Astrocyte (in vitro differentiated cells and primary cell): ENCODE measurements at regions not wholly inside any gene's neighbourhood (a gene's known extent, or its start where the extent isn't known, plus 50 kb on each side); places are given as distances from the start of the nearest gene placed in this dataset.

Experiments used
- EZH2 ChIP-seq: IDR thresholded peaks from 2 replicates; pipeline ENCODE4 v1.6.1; 2012; ENCODE audit warnings: mild to moderate bottlenecking, low read length, inconsistent platforms; ENCODE audit not compliant: insufficient read depth
- TF ChIP-seq, protein P1 (sequence below): IDR thresholded peaks from 2 replicates; pipeline ENCODE4 v1.5.1; 2011; ENCODE audit warnings: low read depth, mild to moderate bottlenecking, inconsistent platforms, low read length, moderate library complexity; ENCODE audit not compliant: insufficient read depth

DNA sequence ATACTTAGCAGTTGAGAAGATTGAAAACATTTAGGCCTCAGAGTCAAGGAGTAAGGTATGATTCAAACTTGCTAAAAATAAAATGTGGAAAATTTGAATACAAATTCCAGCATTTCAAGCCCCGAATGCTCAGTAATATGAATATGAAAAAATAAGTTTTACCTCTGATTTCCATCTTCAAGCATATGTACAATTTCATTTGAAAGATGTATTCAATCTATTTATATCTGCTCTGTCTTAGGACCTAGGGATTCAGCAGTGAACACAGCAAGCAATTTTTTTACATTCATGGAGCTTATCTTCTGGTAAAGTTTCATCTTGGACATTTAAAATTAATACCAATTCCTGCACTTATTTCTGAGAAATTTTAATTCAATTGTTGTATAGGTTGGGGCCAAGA lies 262.7 kb upstream of the FOXQ1 start:
- TF ChIP-seq, protein P1, sequence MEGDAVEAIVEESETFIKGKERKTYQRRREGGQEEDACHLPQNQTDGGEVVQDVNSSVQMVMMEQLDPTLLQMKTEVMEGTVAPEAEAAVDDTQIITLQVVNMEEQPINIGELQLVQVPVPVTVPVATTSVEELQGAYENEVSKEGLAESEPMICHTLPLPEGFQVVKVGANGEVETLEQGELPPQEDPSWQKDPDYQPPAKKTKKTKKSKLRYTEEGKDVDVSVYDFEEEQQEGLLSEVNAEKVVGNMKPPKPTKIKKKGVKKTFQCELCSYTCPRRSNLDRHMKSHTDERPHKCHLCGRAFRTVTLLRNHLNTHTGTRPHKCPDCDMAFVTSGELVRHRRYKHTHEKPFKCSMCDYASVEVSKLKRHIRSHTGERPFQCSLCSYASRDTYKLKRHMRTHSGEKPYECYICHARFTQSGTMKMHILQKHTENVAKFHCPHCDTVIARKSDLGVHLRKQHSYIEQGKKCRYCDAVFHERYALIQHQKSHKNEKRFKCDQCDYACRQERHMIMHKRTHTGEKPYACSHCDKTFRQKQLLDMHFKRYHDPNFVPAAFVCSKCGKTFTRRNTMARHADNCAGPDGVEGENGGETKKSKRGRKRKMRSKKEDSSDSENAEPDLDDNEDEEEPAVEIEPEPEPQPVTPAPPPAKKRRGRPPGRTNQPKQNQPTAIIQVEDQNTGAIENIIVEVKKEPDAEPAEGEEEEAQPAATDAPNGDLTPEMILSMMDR, result no peak
- TF ChIP-seq EZH2, result no peak
